Heart right ventricle (tissue), 16 donors: ENCODE measurements at regions not wholly inside any gene's neighbourhood (a gene's known extent, or its start where the extent isn't known, plus 50 kb on each side); places are given as distances from the start of the nearest gene placed in this dataset.

ENCODE experiments used
- ATAC-seq, 8 donors: fragments of 200-7000 bp; cut with Tn5 transposase; one replicate each; pipeline ENCODE4 v1.9.1; 2020; ENCODE audit warnings: mild to moderate bottlenecking in 8 of 8, moderate library complexity in 8 of 8, moderate number of reproducible peaks in 1 of 8
- DNase-seq, 2 donors: peaks; one replicate each; pipeline ENCODE4 v3.0.0-alpha.2; 2020
- H3K27ac ChIP-seq, 10 donors: fragments of 200-600 bp; sonication (generic) in 2 of 10; one replicate each; pipeline versions ENCODE4 v1.5.0 to v1.8.0; 2020 to 2022; ENCODE audit warnings: mild to moderate bottlenecking in 3 of 10
- H3K27me3 ChIP-seq, 7 donors: fragments of 200-600 bp; one replicate each; pipeline ENCODE4 v1.8.0; 2021 to 2022; ENCODE audit warnings: mild to moderate bottlenecking in 2 of 7
- H3K36me3 ChIP-seq, 9 donors: fragments of 200-600 bp; sonication (generic) in 1 of 9; one replicate each; pipeline versions ENCODE4 v1.5.0 to v1.8.0; 2020 to 2022; ENCODE audit warnings: mild to moderate bottlenecking in 2 of 9
- H3K4me1 ChIP-seq, 9 donors: fragments of 200-600 bp; sonication (generic) in 1 of 9; one replicate each; pipeline versions ENCODE4 v1.5.0 to v1.8.0; 2020 to 2022; ENCODE audit warnings: mild to moderate bottlenecking in 4 of 9
- H3K4me3 ChIP-seq, 10 donors: fragments of 200-600 bp; sonication (generic) in 2 of 10; one replicate each; pipeline versions ENCODE4 v1.5.0 to v1.8.0; 2020 to 2022; ENCODE audit warnings: mild to moderate bottlenecking in 7 of 10, moderate library complexity in 2 of 10
- H3K9me3 ChIP-seq, 11 donors: fragments of 200-600 bp in 10 of 11; sonication (generic) in 2 of 11; one replicate each; pipeline versions ENCODE4 v1.5.0 to v1.8.0; 2013 to 2022; ENCODE audit warnings: mild to moderate bottlenecking in 2 of 11, control low read depth in 1 of 11, moderate library complexity in 1 of 11
- CTCF ChIP-seq, 9 donors: fragments of 200-600 bp; sonication (generic) in 2 of 9; IDR thresholded peaks; one replicate each; pipeline versions ENCODE4 v1.5.0 to v1.8.0; 2021 to 2022; ENCODE audit warnings: antibody characterized with exemption in 9 of 9, mild to moderate bottlenecking in 5 of 9, moderate library complexity in 1 of 9
- WGBS, 2 donors: extraction: QIAGEN DNeasy Blood & Tissue Kit; methylation state at CpG; one replicate each; pipeline ENCODE4 v1.1.7; 2013; ENCODE audit warnings: inconsistent platforms in 1 of 2; 5-methylcytosine and 5-hydroxymethylcytosine counted together
- intact Hi-C, 10 donors: fragments of 100-400 bp; cut with DNase I; formaldehyde crosslinking; loops; one replicate each; pipeline versions ENCODE4 v1.11.1 to v1.14.2; 2022
- donor health status: Arrhythmogenic right ventricular cardiomyopathy.
- donor health status: ischemic (EF 13 %, LVEDD 7.1; RV severe dilation, severe dysfunction).
- donor health status: healthy with polysubstance abuse.
- donor health status: DM: no; HTN: yes; CAD: no.
- donor health status: DM: no; HTN: no; CAD: no.
- donor health status: ischemic (EF 25% LVEDD 6.9; RV normal size, moderate dysfunction).
- donor health status: ischemic (EF 25% LVEDD 5.7; RV mildly dilated, moderate dysfunction).
- donor health status: healthy.
- donor health status: DM: yes; HTN: yes; CAD: no.
- donor health status: Ischemic cardiomyopathy.
- donor health status: ischemic (EF 35%, LVEDD 5.7; RV mildly dilated, moderate dysfunction).
- donor health status: nonischemic (EF 11% LVEDD 7.7; RV severe dilation, severe dysfunction).
- donor health status: DM: yes; HTN: yes; CAD: no.
- donor health status: PGD.
- donor health status: ischemic (EF 29% LVEDD 5.4; RV normal size, mild dysfunction).
- donor health status: nonischemic (EF 23%, LVEDD 6.1; RV moderate dilation, normal function).

GRCh38 chr3:116586285-116586944 is 123.2 kb upstream of the TUSC7 start:
- no peak for ATAC-seq
- 54 to 62% methylated on average over 7 of the region's 7 CpGs for WGBS, 2 donors
- intact Hi-C loops, result no loop called here

GRCh38 chr3:116591236-116591635 is 118.3 kb upstream of the TUSC7 start:
- H3K36me3 ChIP-seq, result no peaks in the 10 kb centered on the region
- ATAC-seq, result no peak
- WGBS, 2 donors, result 24 to 39% methylated on average over 3 of the region's 3 CpGs
- no peak overlapping the region for H3K4me3 ChIP-seq
- H3K27ac ChIP-seq, result no peak overlapping the region
- no peaks in the 10 kb centered on the region for H3K4me1 ChIP-seq
- H3K9me3 ChIP-seq, result no peaks in the 10 kb centered on the region
- intact Hi-C loops, result no loop called here
- no peak for TF ChIP-seq CTCF (IDR thresholded peaks at IDR 0.05)
- H3K27me3 ChIP-seq, result no peaks in the 10 kb centered on the region
- no peak for DNase-seq

More at GRCh38 chr3:116586285-116586944, 123.2 kb upstream of the TUSC7 start:
- H3K4me1 ChIP-seq, result no peaks in the 10 kb centered on the region
- H3K4me3 ChIP-seq, result no peak overlapping the region
- no peak for DNase-seq
- no peaks in the 10 kb centered on the region for H3K27me3 ChIP-seq
- no peak overlapping the region for H3K27ac ChIP-seq
- no peaks in the 10 kb centered on the region for H3K9me3 ChIP-seq
- no peaks in the 10 kb centered on the region for H3K36me3 ChIP-seq
- TF ChIP-seq CTCF (IDR thresholded peaks at IDR 0.05), result no peak

- DNase-seq (no peak), ATAC-seq (no peak)
- WGBS, 2 donors, result 90 to 93% methylated on average over 2 of the region's 2 CpGs
- peaks cover 0 to 1% (median 0%) of the 10 kb centered on the region in 11 donors for H3K9me3 ChIP-seq
- H3K36me3 ChIP-seq, result no peaks in the 10 kb centered on the region
- no peaks in the 10 kb centered on the region for H3K4me1 ChIP-seq
- no peak overlapping the region for H3K27ac ChIP-seq
- H3K27me3 ChIP-seq, result no peaks in the 10 kb centered on the region
- no peak for TF ChIP-seq CTCF (IDR thresholded peaks at IDR 0.05)
- no peak overlapping the region for H3K4me3 ChIP-seq
- intact Hi-C loops, result loop anchor here in 1 of 10 donors (10.0 kb wide), 1 partner anchor 64 kb away; no protein-coding TSS in a partner anchor
Measured at GRCh38 chr3:116601206-116601605, 108.4 kb upstream of the TUSC7 start.

DNA sequence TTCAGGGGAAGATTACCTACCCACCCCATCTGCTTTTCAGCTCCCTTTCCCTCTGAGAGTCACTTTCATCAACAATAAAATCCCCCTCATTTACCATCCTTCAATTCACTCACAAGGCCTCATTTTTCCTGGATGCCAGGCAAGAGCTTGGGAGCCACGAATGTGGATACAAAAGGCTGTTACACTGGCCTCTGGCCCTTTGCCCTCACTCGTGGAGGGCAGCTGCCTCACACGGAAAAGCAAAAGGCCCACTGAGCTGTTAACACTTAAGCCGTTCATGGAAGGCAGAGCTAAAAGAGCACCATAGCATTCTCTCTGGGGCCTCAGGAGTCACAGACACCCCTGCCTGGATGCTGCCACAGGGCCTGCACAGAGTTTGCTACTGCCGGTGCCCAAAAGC is 102.4 kb upstream of the TUSC7 start:
- no peaks in the 10 kb centered on the region for H3K36me3 ChIP-seq
- H3K27ac ChIP-seq, result no peak overlapping the region
- no peak for DNase-seq
- peaks cover 0 to 4% (median 0%) of the 10 kb centered on the region in 7 donors for H3K27me3 ChIP-seq
- no peak for TF ChIP-seq CTCF (IDR thresholded peaks at IDR 0.05)
- H3K4me1 ChIP-seq, result no peaks in the 10 kb centered on the region
- intact Hi-C loops, result loop anchor here in 1 of 10 donors (10.0 kb wide), 1 partner anchor 58 kb away; no protein-coding TSS in a partner anchor
- H3K9me3 ChIP-seq, result peaks cover 0 to 14% (median 0%) of the 10 kb centered on the region in 11 donors
- 81 to 84% methylated on average over 5 of the region's 5 CpGs for WGBS, 2 donors
- no peak for ATAC-seq
- no peak overlapping the region for H3K4me3 ChIP-seq
